GM23248 (cell line): ENCODE measurements at regions not wholly inside any gene's neighbourhood (a gene's known extent, or its start where the extent isn't known, plus 50 kb on each side); places are given as distances from the start of the nearest gene placed in this dataset.

Source experiments
- DNase-seq: peaks from one replicate; pipeline ENCODE4 v3.0.0-alpha.2; 2015
- H2AFZ ChIP-seq: fragments of 200-600 bp; sonication (generic); 2 replicates; pipeline ENCODE4 v1.6.1; 2016; ENCODE audit warnings: antibody characterized with exemption
- H3F3A ChIP-seq: fragments of 200-600 bp; sonication (generic); 2 replicates; pipeline ENCODE4 v1.6.1; 2016; ENCODE audit warnings: mild to moderate bottlenecking, antibody characterized with exemption, mixed run types; ENCODE audit not compliant: insufficient read depth
- H3K27ac ChIP-seq: fragments of 200-600 bp; sonication (generic); 2 replicates; pipeline ENCODE4 v1.5.1; 2016; ENCODE audit warnings: mild to moderate bottlenecking
- H3K27me3 ChIP-seq: fragments of 200-600 bp; sonication (generic); replicated peaks from 2 replicates; pipeline ENCODE4 v1.6.1; 2016; ENCODE audit warnings: mild to moderate bottlenecking; ENCODE audit not compliant: insufficient read depth
- H3K36me3 ChIP-seq: fragments of 200-600 bp; sonication (generic); 2 replicates; pipeline ENCODE4 v1.6.1; 2016; ENCODE audit warnings: low read depth, mild to moderate bottlenecking
- H3K4me1 ChIP-seq: fragments of 200-600 bp; sonication (generic); 2 replicates; pipeline ENCODE4 v1.6.1; 2016; ENCODE audit warnings: mild to moderate bottlenecking; ENCODE audit not compliant: insufficient read depth
- H3K4me2 ChIP-seq: fragments of 200-600 bp; sonication (generic); one replicate; pipeline ENCODE4 v1.6.1; 2016; ENCODE audit warnings: mild to moderate bottlenecking; ENCODE audit not compliant: unreplicated experiment
- H3K4me3 ChIP-seq: fragments of 200-600 bp; sonication (generic); 2 replicates; pipeline ENCODE4 v1.5.1; 2016; ENCODE audit warnings: mild to moderate bottlenecking
- H3K79me2 ChIP-seq: fragments of 200-600 bp; sonication (generic); 2 replicates; pipeline ENCODE4 v1.6.1; 2016; ENCODE audit warnings: mild to moderate bottlenecking; ENCODE audit not compliant: insufficient read depth
- H3K9ac ChIP-seq: fragments of 200-600 bp; sonication (generic); 2 replicates; pipeline ENCODE4 v1.6.1; 2016; ENCODE audit warnings: mild to moderate bottlenecking
- H3K9me2 ChIP-seq: fragments of 200-600 bp; sonication (generic); 2 replicates; pipeline ENCODE4 v1.6.1; 2016; ENCODE audit warnings: mixed run types, mild to moderate bottlenecking, moderate library complexity; ENCODE audit not compliant: insufficient read depth
- H3K9me3 ChIP-seq: fragments of 200-600 bp; sonication (generic); one replicate; pipeline ENCODE4 v1.6.1; 2017; ENCODE audit warnings: low read depth
- H4K20me1 ChIP-seq: fragments of 200-600 bp; sonication (generic); 2 replicates; pipeline ENCODE4 v1.6.0; 2016; ENCODE audit not compliant: insufficient read depth
- EZH2 ChIP-seq: fragments of 200-600 bp; sonication (generic); IDR thresholded peaks from 2 replicates; pipeline ENCODE4 v1.6.1; 2018; ENCODE audit warnings: antibody characterized with exemption, mild to moderate bottlenecking; ENCODE audit not compliant: insufficient read depth, poor library complexity, severe bottlenecking
- EZH2phosphoT487 ChIP-seq: fragments of 200-600 bp; sonication (generic); IDR thresholded peaks from 2 replicates; pipeline ENCODE4 v1.6.1; 2018; ENCODE audit warnings: antibody characterized with exemption, moderate library complexity, mild to moderate bottlenecking, low read depth; ENCODE audit not compliant: insufficient read depth
- WGBS, 2 experiments: methylation state at CpG; one replicate each; pipeline ENCODE4 v1.1.6; 2015 to 2017; ENCODE audit warnings: low lambda C conversion rate in 2 of 2, low coverage in 1 of 2; ENCODE audit errors: missing lambda C conversion rate in 2 of 2; 5-methylcytosine and 5-hydroxymethylcytosine counted together
- in situ Hi-C: fragments of 300-500 bp; cut with MboI; formaldehyde crosslinking; loops from 2 replicates; pipeline ENCODE4 v1.15.0; 2020

GRCh38 chr10:25805986-25806385 lies 128.0 kb upstream of the MYO3A start:
- DNase-seq = no peak
- WGBS, 2 experiments = 57 to 58% methylated on average over 9 of the region's 9 CpGs
- Histone ChIP-seq H3K4me3 (no peak overlapping the region), H3K36me3 (no peaks in the 10 kb centered on the region), H3K27ac (no peak overlapping the region), H3F3A (no peaks in the 10 kb centered on the region), H3K4me2 (no peak overlapping the region), H3K4me1 (no peaks in the 10 kb centered on the region), H3K9me3 (no peaks in the 10 kb centered on the region), H3K79me2 (no peaks in the 10 kb centered on the region), H2AFZ (no peak overlapping the region), H3K9ac (no peak overlapping the region), H3K27me3 (no peaks in the 10 kb centered on the region), H3K9me2 (no peaks in the 10 kb centered on the region; the same call in 1 of the 2 replicates), H4K20me1 (no peaks in the 10 kb centered on the region)
- no peak for TF ChIP-seq EZH2phosphoT487
- no peak for TF ChIP-seq EZH2
- in situ Hi-C loops = no loop called here

GRCh38 chr10:25808372-25808771 lies 125.7 kb upstream of the MYO3A start:
- Histone ChIP-seq H3K27ac (no peak overlapping the region), H3K9ac (no peak overlapping the region), H3K4me3 (no peak overlapping the region), H3K4me1 (no peaks in the 10 kb centered on the region), H3K9me3 (no peaks in the 10 kb centered on the region), H3F3A (no peaks in the 10 kb centered on the region), H3K79me2 (no peaks in the 10 kb centered on the region), H4K20me1 (no peaks in the 10 kb centered on the region), H3K4me2 (no peak overlapping the region), H3K27me3 (no peaks in the 10 kb centered on the region), H3K9me2 (no peaks in the 10 kb centered on the region), H2AFZ (no peak overlapping the region), H3K36me3 (no peaks in the 10 kb centered on the region)
- DNase-seq = no peak
- TF ChIP-seq EZH2 (no peak), EZH2phosphoT487 (no peak)
- WGBS, 2 experiments = 9 to 10% methylated on average over 5 of the region's 5 CpGs
- in situ Hi-C loops = no loop called here

- Histone ChIP-seq H2AFZ (no peak overlapping the region), H3K4me3 (no peak overlapping the region), H3K4me1 (no peaks in the 10 kb centered on the region), H3K4me2 (no peak overlapping the region), H3K79me2 (no peaks in the 10 kb centered on the region), H3K9me2 (no peaks in the 10 kb centered on the region), H3K9ac (no peak overlapping the region), H3K9me3 (no peaks in the 10 kb centered on the region), H3K36me3 (no peaks in the 10 kb centered on the region), H3F3A (no peaks in the 10 kb centered on the region), H4K20me1 (no peaks in the 10 kb centered on the region), H3K27ac (no peak overlapping the region), H3K27me3 (no peaks in the 10 kb centered on the region)
- WGBS, 2 experiments = 14 to 26% methylated on average over 5 of the region's 5 CpGs
- in situ Hi-C loops = no loop called here
- TF ChIP-seq EZH2 (no peak), EZH2phosphoT487 (no peak)
- no peak for DNase-seq
Observed at GRCh38 chr10:25811052-25811685, 122.9 kb upstream of the MYO3A start.

GRCh38 chr10:25813511-25813910 lies 120.5 kb upstream of the MYO3A start:
- Histone ChIP-seq H3F3A (no peaks in the 10 kb centered on the region), H3K27ac (no peak overlapping the region), H3K27me3 (no peaks in the 10 kb centered on the region), H4K20me1 (no peaks in the 10 kb centered on the region), H3K9me3 (no peaks in the 10 kb centered on the region), H2AFZ (no peak overlapping the region), H3K9ac (no peak overlapping the region), H3K9me2 (no peaks in the 10 kb centered on the region), H3K36me3 (no peaks in the 10 kb centered on the region), H3K4me1 (no peaks in the 10 kb centered on the region), H3K4me2 (no peak overlapping the region), H3K4me3 (no peak overlapping the region), H3K79me2 (no peaks in the 10 kb centered on the region)
- 12 to 17% methylated on average over 3 of the region's 3 CpGs for WGBS, 2 experiments
- in situ Hi-C loops = no loop called here
- no peak for DNase-seq
- TF ChIP-seq EZH2phosphoT487 (no peak), EZH2 (no peak)

- no peaks in the 10 kb centered on the region for H3K27me3 ChIP-seq
- no peaks in the 10 kb centered on the region for H3F3A ChIP-seq
- no peaks in the 10 kb centered on the region for H3K4me1 ChIP-seq
- H3K9me2 ChIP-seq = no peaks in the 10 kb centered on the region
- H4K20me1 ChIP-seq = no peaks in the 10 kb centered on the region
- no peaks in the 10 kb centered on the region for H3K79me2 ChIP-seq
- H3K36me3 ChIP-seq = no peaks in the 10 kb centered on the region
- DNase-seq = no peak
- H3K27ac ChIP-seq = no peak overlapping the region
- H3K9ac ChIP-seq = no peak overlapping the region
- no peak overlapping the region for H3K4me3 ChIP-seq
- H2AFZ ChIP-seq = no peak overlapping the region
- WGBS, 2 experiments = 6 to 22% methylated on average over 1 of the region's 1 CpG
- no peaks in the 10 kb centered on the region for H3K9me3 ChIP-seq
- no peak for TF ChIP-seq EZH2phosphoT487
- TF ChIP-seq EZH2 = no peak
- in situ Hi-C loops = no loop called here
- H3K4me2 ChIP-seq = no peak overlapping the region
Observed at GRCh38 chr10:25815236-25815635, 118.8 kb upstream of the MYO3A start.
